ENCODE measurements at regions not wholly inside any gene's neighbourhood (a gene's known extent, or its start where the extent isn't known, plus 50 kb on each side); places are given as distances from the start of the nearest gene placed in this dataset.

DNA sequence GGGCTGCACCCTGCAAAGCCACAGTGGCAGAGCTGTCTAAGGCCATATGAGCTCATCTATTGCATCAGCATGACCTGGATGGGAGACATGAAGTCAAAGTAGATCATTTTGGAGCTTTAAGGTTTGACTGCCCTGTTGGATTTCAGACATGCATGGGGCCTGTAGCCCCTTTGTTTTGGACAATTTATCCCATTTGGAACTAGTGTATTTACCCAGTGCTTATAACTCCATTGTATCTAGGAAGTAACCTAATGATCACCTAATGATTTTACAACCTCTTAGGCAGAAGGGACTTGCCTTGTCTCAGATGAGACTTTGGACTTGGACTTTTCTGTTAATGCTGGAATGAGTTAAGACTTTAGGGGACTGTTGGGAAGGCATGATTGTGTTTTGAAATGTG, 575.4 kb downstream of the EPM2A start:
- TF ChIP-seq, protein P1, sequence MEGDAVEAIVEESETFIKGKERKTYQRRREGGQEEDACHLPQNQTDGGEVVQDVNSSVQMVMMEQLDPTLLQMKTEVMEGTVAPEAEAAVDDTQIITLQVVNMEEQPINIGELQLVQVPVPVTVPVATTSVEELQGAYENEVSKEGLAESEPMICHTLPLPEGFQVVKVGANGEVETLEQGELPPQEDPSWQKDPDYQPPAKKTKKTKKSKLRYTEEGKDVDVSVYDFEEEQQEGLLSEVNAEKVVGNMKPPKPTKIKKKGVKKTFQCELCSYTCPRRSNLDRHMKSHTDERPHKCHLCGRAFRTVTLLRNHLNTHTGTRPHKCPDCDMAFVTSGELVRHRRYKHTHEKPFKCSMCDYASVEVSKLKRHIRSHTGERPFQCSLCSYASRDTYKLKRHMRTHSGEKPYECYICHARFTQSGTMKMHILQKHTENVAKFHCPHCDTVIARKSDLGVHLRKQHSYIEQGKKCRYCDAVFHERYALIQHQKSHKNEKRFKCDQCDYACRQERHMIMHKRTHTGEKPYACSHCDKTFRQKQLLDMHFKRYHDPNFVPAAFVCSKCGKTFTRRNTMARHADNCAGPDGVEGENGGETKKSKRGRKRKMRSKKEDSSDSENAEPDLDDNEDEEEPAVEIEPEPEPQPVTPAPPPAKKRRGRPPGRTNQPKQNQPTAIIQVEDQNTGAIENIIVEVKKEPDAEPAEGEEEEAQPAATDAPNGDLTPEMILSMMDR (IDR thresholded peaks at IDR 0.05): no peak
- TF ChIP-seq POLR2A (IDR thresholded peaks at IDR 0.05) (no peak), POLR2AphosphoS5 (IDR thresholded peaks at IDR 0.05) (no peak), EP300 (IDR thresholded peaks at IDR 0.05) (no peak)

Data from suprapubic skin (tissue), 4 donors.